Tibial nerve (tissue), 4 donors: ENCODE measurements at regions not wholly inside any gene's neighbourhood (a gene's known extent, or its start where the extent isn't known, plus 50 kb on each side); places are given as distances from the start of the nearest gene placed in this dataset.
A peak's percentile ranks its signal among the peaks of the same experiment; 100 is the strongest.

Experiments
- DNase-seq, 2 donors: peaks; one replicate each; pipeline ENCODE4 v3.0.0-alpha.2; 2019; ENCODE audit warnings: low spot score in 2 of 2
- H3K27ac ChIP-seq, 4 donors: fragments of 200-600 bp; sonication (generic) in 3 of 4; one replicate each; pipeline ENCODE4 v1.5.1; 2017 to 2019; ENCODE audit warnings: mild to moderate bottlenecking in 1 of 4
- H3K27me3 ChIP-seq, 2 donors: fragments of 200-600 bp; sonication (generic) in 1 of 2; one replicate each; pipeline versions ENCODE4 v1.5.1 to v1.6.0; 2017 to 2019
- H3K36me3 ChIP-seq, 3 donors: fragments of 200-600 bp; sonication (generic); one replicate each; pipeline ENCODE4 v1.5.1; 2018 to 2019
- H3K4me1 ChIP-seq, 4 donors: fragments of 200-600 bp; sonication (generic) in 3 of 4; one replicate each; pipeline ENCODE4 v1.5.1; 2017 to 2019
- H3K4me3 ChIP-seq, 4 donors: fragments of 200-600 bp; sonication (generic) in 3 of 4; one replicate each; pipeline ENCODE4 v1.5.1; 2017 to 2019; ENCODE audit warnings: mild to moderate bottlenecking in 1 of 4, moderate library complexity in 1 of 4
- H3K9me3 ChIP-seq, 4 donors: fragments of 200-600 bp; sonication (generic) in 3 of 4; one replicate each; pipeline ENCODE4 v1.5.1; 2017 to 2019
- CTCF ChIP-seq, 5 experiments: fragments of 200-600 bp in 3 of 5; fragments of 450-650 bp in 2 of 5; sonication (generic) in 3 of 5; IDR thresholded peaks; one replicate each; pipeline ENCODE4 v1.5.1; 2016 to 2019; ENCODE audit warnings: antibody characterized with exemption in 5 of 5, mild to moderate bottlenecking in 3 of 5, moderate library complexity in 2 of 5
- EP300 ChIP-seq, 2 donors: sonication (generic); formaldehyde crosslinking; IDR thresholded peaks; one replicate each; pipeline ENCODE4 v1.6.1; 2017; ENCODE audit warnings: antibody characterized with exemption in 2 of 2, mild to moderate bottlenecking in 1 of 2
- POLR2A ChIP-seq, 2 donors: fragments of 450-650 bp; IDR thresholded peaks; one replicate each; pipeline ENCODE4 v1.6.1; 2017; ENCODE audit warnings: antibody characterized with exemption in 2 of 2, mild to moderate bottlenecking in 2 of 2, moderate library complexity in 2 of 2
- WGBS, 2 donors: methylation state at CpG; one replicate each; pipeline ENCODE4 v1.1.5; 2018; 5-methylcytosine and 5-hydroxymethylcytosine counted together

- no peak overlapping the region for H3K4me3 ChIP-seq
- WGBS, 2 donors, result 77 to 88% methylated on average over 5 of the region's 5 CpGs
Measured at GRCh38 chr9:32015795-32016194, 368.6 kb upstream of the ACO1 start.

GRCh38 chr9:32045513-32045912 lies 338.9 kb upstream of the ACO1 start:
- TF ChIP-seq EP300 (IDR thresholded peaks at IDR 0.05) (no peak), CTCF (IDR thresholded peaks at IDR 0.05) (no peak), POLR2A (IDR thresholded peaks at IDR 0.05) (no peak)
- H3K9me3 ChIP-seq, result no peaks in the 10 kb centered on the region
- H3K4me3 ChIP-seq, result no peak overlapping the region
- H3K4me1 ChIP-seq, result no peaks in the 10 kb centered on the region
- no peak overlapping the region for H3K27ac ChIP-seq
- no peaks in the 10 kb centered on the region for H3K27me3 ChIP-seq
- no peaks in the 10 kb centered on the region for H3K36me3 ChIP-seq
- no peak for DNase-seq
- 59 to 60% methylated on average over 3 of the region's 3 CpGs for WGBS, 2 donors

More at GRCh38 chr9:32015795-32016194, 368.6 kb upstream of the ACO1 start:
- H3K27me3 ChIP-seq, result no peaks in the 10 kb centered on the region
- H3K36me3 ChIP-seq, result no peaks in the 10 kb centered on the region
- TF ChIP-seq EP300 (IDR thresholded peaks at IDR 0.05) (no peak), POLR2A (IDR thresholded peaks at IDR 0.05) (no peak), CTCF (IDR thresholded peaks at IDR 0.05) (no peak)
- peaks cover 0 to 5% (median under 1%) of the 10 kb centered on the region in 4 donors for H3K9me3 ChIP-seq
- DNase-seq, result no peak
- no peak overlapping the region for H3K27ac ChIP-seq
- no peaks in the 10 kb centered on the region for H3K4me1 ChIP-seq

- Histone ChIP-seq H3K4me3 (no peak overlapping the region), H3K9me3 (no peaks in the 10 kb centered on the region), H3K36me3 (no peaks in the 10 kb centered on the region), H3K27ac (no peak overlapping the region), H3K4me1 (no peaks in the 10 kb centered on the region), H3K27me3 (no peaks in the 10 kb centered on the region)
- WGBS, 2 donors, result 91 to 95% methylated on average over 1 of the region's 1 CpG
- no peak for TF ChIP-seq EP300 (IDR thresholded peaks at IDR 0.05)
- no peak for TF ChIP-seq POLR2A (IDR thresholded peaks at IDR 0.05)
- TF ChIP-seq CTCF (IDR thresholded peaks at IDR 0.05), result no peak
- DNase-seq, result no peak
Measured at GRCh38 chr9:32067261-32067660, 317.2 kb upstream of the ACO1 start.

DNA sequence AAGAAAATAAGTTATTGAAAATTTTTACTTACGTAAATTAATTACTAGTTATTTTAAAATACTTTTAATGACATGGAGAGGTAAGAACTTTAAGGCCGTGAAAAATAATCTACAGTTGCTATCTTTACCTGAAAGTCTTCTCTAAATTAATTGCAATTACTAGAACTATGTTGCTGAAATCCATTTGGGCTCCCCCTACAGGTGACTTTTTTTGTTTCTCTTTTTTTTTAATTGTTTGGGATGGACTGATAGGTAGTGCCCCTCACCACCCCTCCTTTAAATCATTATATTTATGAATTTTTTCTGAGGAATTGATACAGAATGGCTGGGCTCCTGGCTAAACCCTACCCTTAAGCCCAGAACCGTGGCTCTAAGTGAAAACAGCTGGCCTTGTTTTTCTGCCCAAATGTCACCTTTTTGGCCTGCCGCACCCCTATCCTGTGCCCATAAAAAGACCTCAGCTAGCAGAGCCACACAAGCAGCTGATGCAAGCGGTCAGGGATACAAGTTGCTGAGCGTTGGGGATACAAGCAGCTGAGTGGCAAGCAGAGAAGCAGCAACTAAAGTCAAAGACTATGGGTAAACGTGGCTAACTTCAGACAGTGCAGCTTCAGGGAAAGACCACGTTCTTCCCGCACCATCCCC lies 315.2 kb upstream of the ACO1 start:
- Histone ChIP-seq H3K27me3 (no peaks in the 10 kb centered on the region), H3K27ac (peak overlapping the region in 2 of 4 donors; percentile 13 to 66), H3K36me3 (no peaks in the 10 kb centered on the region), H3K4me3 (no peak overlapping the region), H3K4me1 (no peaks in the 10 kb centered on the region), H3K9me3 (no peaks in the 10 kb centered on the region)
- 49 to 69% methylated on average over 9 of the region's 9 CpGs for WGBS, 2 donors
- no peak for TF ChIP-seq POLR2A (IDR thresholded peaks at IDR 0.05)
- TF ChIP-seq CTCF (IDR thresholded peaks at IDR 0.05), result no peak
- no peak for TF ChIP-seq EP300 (IDR thresholded peaks at IDR 0.05)
- no peak for DNase-seq

- no peaks in the 10 kb centered on the region for H3K9me3 ChIP-seq
- DNase-seq, result no peak
- no peaks in the 10 kb centered on the region for H3K36me3 ChIP-seq
- H3K27ac ChIP-seq, result peak overlapping the region in 2 of 4 donors; percentile 36 to 66
- TF ChIP-seq EP300 (IDR thresholded peaks at IDR 0.05) (peak in 1 of 2 donors; percentile 22), POLR2A (IDR thresholded peaks at IDR 0.05) (no peak)
- H3K4me1 ChIP-seq, result no peaks in the 10 kb centered on the region
- H3K27me3 ChIP-seq, result no peaks in the 10 kb centered on the region
- WGBS, 2 donors, result 56 to 79% methylated on average over 5 of the region's 5 CpGs
- H3K4me3 ChIP-seq, result no peak overlapping the region
Measured at GRCh38 chr9:32069969-32070368, 314.5 kb upstream of the ACO1 start.
